GM12878 (cell line): ENCODE measurements at regions not wholly inside any gene's neighbourhood (a gene's known extent, or its start where the extent isn't known, plus 50 kb on each side); places are given as distances from the start of the nearest gene placed in this dataset.

Source experiments
- ATAC-seq: fragments of 200-7000 bp; cut with Tn5 transposase; 3 replicates; pipeline ENCODE4 v1.9.1; 2020; ENCODE audit warnings: mild to moderate bottlenecking, moderate library complexity
- BruUV-seq: library from RNA; stranded (reverse); fragments of 400-500 nt; replicated peaks from 2 replicates; lab custom pipeline; 2021; lab: Mats Ljungman, UMichigan
- CTCF ChIA-PET: fragments of 300-600 bp; sonication (Branson Sonifier 250); formaldehyde crosslinking; extraction: SDS; loops from one replicate; lab custom pipeline; 2021; ENCODE audit warnings: inconsistent platforms; lab: Yijun Ruan, JAX
- POLR2A ChIA-PET: fragments of 350-600 bp; formaldehyde crosslinking; extraction: SDS; loops from one replicate; lab custom pipeline; 2021; ENCODE audit warnings: inconsistent platforms; lab: Charles Lee
- RAD21 ChIA-PET: fragments of 300-600 bp; sonication (Branson Sonifier 250); formaldehyde crosslinking; loops from one replicate; lab custom pipeline; 2023; ENCODE audit warnings: antibody characterized with exemption; ENCODE audit not compliant: unreplicated experiment; lab: Charles Lee
- SMC1A ChIA-PET: fragments of 300-600 bp; sonication (Branson Sonifier 250); formaldehyde crosslinking; loops from one replicate; lab custom pipeline; 2023; ENCODE audit not compliant: unreplicated experiment, uncharacterized antibody; lab: Charles Lee
- DNase-seq: peaks from one replicate; pipeline ENCODE4 v3.0.0-alpha.2; 2011; ENCODE audit warnings: low read depth, low spot score
- FAIRE-seq: peaks from 3 replicates; lab custom pipeline; 2011; peaks lifted over from hg19 to GRCh38; lab: Jason Lieb, UNC
- H2AFZ ChIP-seq: 2 replicates; pipeline ENCODE4 v1.6.0; 2011; ENCODE audit warnings: low read depth, low read length, control low read depth; ENCODE audit not compliant: control insufficient read depth
- H3K27ac ChIP-seq: 2 replicates; pipeline ENCODE4 v1.5.1; 2011; ENCODE audit warnings: control low read depth; ENCODE audit not compliant: control insufficient read depth, insufficient read depth
- H3K27me3 ChIP-seq, 2 experiments: replicated peaks in 1 of 2; 2 replicates each; pipeline versions ENCODE4 v1.6.0 to v1.6.1; 2011; ENCODE audit warnings: low read length in 1 of 2; ENCODE audit not compliant: control insufficient read depth in 2 of 2, insufficient read depth in 2 of 2
- H3K36me3 ChIP-seq, 2 experiments: 2 replicates each; pipeline ENCODE4 v1.5.1; 2011; ENCODE audit warnings: low read length in 1 of 2; ENCODE audit not compliant: control insufficient read depth in 2 of 2, insufficient read depth in 2 of 2
- H3K4me1 ChIP-seq: 2 replicates; pipeline ENCODE4 v1.6.1; 2011; ENCODE audit warnings: mild to moderate bottlenecking, low read length, moderate library complexity, mixed read lengths; ENCODE audit not compliant: control insufficient read depth, insufficient read depth
- H3K4me2 ChIP-seq: 2 replicates; pipeline ENCODE4 v1.6.0; 2011; ENCODE audit warnings: control low read depth; ENCODE audit not compliant: control insufficient read depth, insufficient read depth
- H3K4me3 ChIP-seq: fragments of 200-600 bp; sonication (generic); 2 replicates; pipeline ENCODE4 v1.5.1; 2016
- H3K79me2 ChIP-seq: 2 replicates; pipeline ENCODE4 v1.6.0; 2011; ENCODE audit warnings: low read length; ENCODE audit not compliant: control insufficient read depth, insufficient read depth
- H3K9ac ChIP-seq: 2 replicates; pipeline ENCODE4 v1.8.0; 2011; ENCODE audit warnings: low read length, control low read depth, mixed read lengths; ENCODE audit not compliant: control insufficient read depth, insufficient read depth
- H3K9me3 ChIP-seq: replicated peaks from 3 replicates; pipeline ENCODE4 v1.5.1; 2011; ENCODE audit warnings: mild to moderate bottlenecking, low read length; ENCODE audit not compliant: control insufficient read depth, insufficient read depth
- H4K20me1 ChIP-seq: 2 replicates; pipeline ENCODE4 v1.6.0; 2011; ENCODE audit not compliant: control insufficient read depth, insufficient read depth
- CEBPB ChIP-seq, 2 experiments: fragments of 150-350 bp in 1 of 2; IDR thresholded peaks; 2 replicates each; pipeline ENCODE4 v1.6.1; 2012 to 2014; ENCODE audit warnings: low read depth in 2 of 2, low read length in 2 of 2, borderline replicate concordance in 1 of 2, inconsistent platforms in 1 of 2
- CHD1 ChIP-seq: IDR thresholded peaks from 2 replicates; pipeline ENCODE4 v1.6.1; 2012; ENCODE audit warnings: low read depth, low read length, improper control_type of control experiment
- CHD2 ChIP-seq: IDR thresholded peaks from 2 replicates; pipeline ENCODE4 v1.6.1; 2011; ENCODE audit warnings: low read depth, low read length, improper control_type of control experiment, borderline replicate concordance
- CREM ChIP-seq: IDR thresholded peaks from 2 replicates; pipeline ENCODE4 v1.6.1; 2014; ENCODE audit warnings: antibody characterized with exemption, low read depth
- ETV6 ChIP-seq, 2 experiments: fragments of 450-650 bp in 1 of 2; IDR thresholded peaks in 1 of 2; conservative IDR thresholded peaks in 1 of 2; 2 replicates each; pipeline ENCODE4 v1.6.1; 2014; ENCODE audit warnings: antibody characterized with exemption in 1 of 2, borderline replicate concordance in 1 of 2, low read depth in 1 of 2, mild to moderate bottlenecking in 1 of 2, moderate library complexity in 1 of 2
- FOS ChIP-seq: IDR thresholded peaks from 3 replicates; pipeline ENCODE4 v1.6.1; 2011; ENCODE audit warnings: borderline replicate concordance; ENCODE audit not compliant: insufficient read length; ENCODE audit errors: extremely low read depth
- IRF5 ChIP-seq: fragments of 450-650 bp; IDR thresholded peaks from 2 replicates; pipeline ENCODE4 v1.6.1; 2017; ENCODE audit warnings: borderline replicate concordance
- NFYB ChIP-seq: IDR thresholded peaks from 2 replicates; pipeline ENCODE4 v1.6.1; 2011; ENCODE audit warnings: low read depth, mild to moderate bottlenecking, low read length, improper control_type of control experiment, moderate library complexity; ENCODE audit not compliant: insufficient read depth
- POLR2A ChIP-seq: IDR thresholded peaks from 2 replicates; pipeline ENCODE4 v1.6.1; 2011; ENCODE audit warnings: low read depth, mild to moderate bottlenecking, low read length
- POLR2AphosphoS2 ChIP-seq: IDR thresholded peaks from 2 replicates; pipeline ENCODE4 v1.6.1; 2011; ENCODE audit warnings: low read depth, mild to moderate bottlenecking, low read length, improper control_type of control experiment, moderate library complexity
- SMAD5 ChIP-seq: IDR thresholded peaks from 2 replicates; pipeline ENCODE4 v1.6.1; 2016; ENCODE audit warnings: antibody characterized with exemption, low read depth
- TCF3 ChIP-seq: IDR thresholded peaks from 2 replicates; pipeline ENCODE4 v1.6.1; 2012; ENCODE audit warnings: low read depth, mild to moderate bottlenecking, low read length, borderline replicate concordance; ENCODE audit not compliant: insufficient read depth
- YY1 ChIP-seq: IDR thresholded peaks from 2 replicates; pipeline ENCODE4 v1.6.1; 2011; ENCODE audit warnings: low read depth, mild to moderate bottlenecking, low read length
- WGBS: methylation state at CpG from one replicate; pipeline ENCODE4 v1.1.6; 2016; ENCODE audit warnings: low lambda C conversion rate; ENCODE audit not compliant: insufficient replicate concordance, insufficient coverage; ENCODE audit errors: missing lambda C conversion rate; 5-methylcytosine and 5-hydroxymethylcytosine counted together
- in situ Hi-C: fragments of 300-500 bp; cut with MboI; formaldehyde crosslinking; loops from 9 replicates; pipeline ENCODE4 v1.14.3; 2018; ENCODE audit warnings: mixed read lengths
- intact Hi-C: fragments of 100-400 bp; cut with micrococcal nuclease; formaldehyde crosslinking; loops from one replicate; pipeline ENCODE4 v1.14.2; 2022; ENCODE audit not compliant: unreplicated experiment

GRCh38 chr4:187085339-187085738 is 361.7 kb upstream of the FAT1 start:
- 16% methylated on average over 3 of the region's 3 CpGs for WGBS
- Histone ChIP-seq H3K27me3 (no peaks in the 10 kb centered on the region), H3K9ac (no peak overlapping the region), H3K4me1 (no peaks in the 10 kb centered on the region), H2AFZ (no peak overlapping the region), H3K9me3 (no peaks in the 10 kb centered on the region), H3K27ac (no peak overlapping the region), H3K4me2 (no peak overlapping the region), H4K20me1 (no peaks in the 10 kb centered on the region), H3K36me3 (no peaks in the 10 kb centered on the region), H3K79me2 (no peaks in the 10 kb centered on the region), H3K4me3 (no peak overlapping the region)
- ChIA-PET CTCF (no interaction called here), RAD21 (no interaction called here), SMC1A (no interaction called here), POLR2A (no interaction called here)
- BruUV-seq = no TSS peak
- in situ Hi-C loops = no loop called here
- TF ChIP-seq CHD2 (no peak), FOS (no peak), CREM (no peak), CHD1 (no peak)
- ATAC-seq (no peak), DNase-seq (no peak), FAIRE-seq (no peak)
- intact Hi-C loops = no loop called here

- TF ChIP-seq NFYB = no peak
- no peak for TF ChIP-seq IRF5
- TF ChIP-seq POLR2A = no peak
- TF ChIP-seq SMAD5 = no peak
- no peak for TF ChIP-seq POLR2AphosphoS2
- no peak for TF ChIP-seq YY1
- no peak for TF ChIP-seq TCF3
- no peak for TF ChIP-seq CEBPB (IDR thresholded peaks at IDR 0.05; ENCODE audit: borderline replicate concordance in 1 of 2, low read depth in 2 of 2, low read length in 2 of 2)
- TF ChIP-seq ETV6 (conservative IDR thresholded peaks at IDR 0.05 in 1 of 2, IDR thresholded peaks at IDR 0.05 in 1 of 2; ENCODE audit: borderline replicate concordance in 1 of 2, low read depth in 1 of 2) = no peak
- no peak for DNase-seq
- H3K36me3 ChIP-seq = no peaks in the 10 kb centered on the region
- H3K4me2 ChIP-seq = no peak overlapping the region
- no peak for FAIRE-seq
- H4K20me1 ChIP-seq = no peaks in the 10 kb centered on the region
- H3K4me3 ChIP-seq = no peak overlapping the region
- RAD21 ChIA-PET = no interaction called here
- WGBS = 33% methylated on average over 5 of the region's 5 CpGs
- H3K27ac ChIP-seq = no peak overlapping the region
- intact Hi-C loops (no loop called here), in situ Hi-C loops (no loop called here)
- SMC1A ChIA-PET = no interaction called here
- no TSS peak for BruUV-seq
- no peaks in the 10 kb centered on the region for H3K4me1 ChIP-seq
- POLR2A ChIA-PET = no interaction called here
- H2AFZ ChIP-seq = no peak overlapping the region
- ATAC-seq = no peak
- no peaks in the 10 kb centered on the region for H3K79me2 ChIP-seq
- H3K9me3 ChIP-seq = no peaks in the 10 kb centered on the region
- CTCF ChIA-PET = no interaction called here
- H3K9ac ChIP-seq = no peak overlapping the region
- no peaks in the 10 kb centered on the region for H3K27me3 ChIP-seq
These were observed 362.5 kb upstream of the FAT1 start for GRCh38 chr4:187086151-187086550.
